Motor neuron (in vitro differentiated cells): ENCODE measurements at regions not wholly inside any gene's neighbourhood (a gene's known extent, or its start where the extent isn't known, plus 50 kb on each side); places are given as distances from the start of the nearest gene placed in this dataset.
"Not testable (repeated sequence)": the region's sequence is repeated elsewhere in the genome, so short reads cannot be mapped to it uniquely, and the experiment has no call there.

Experiments
- ATAC-seq, 8 experiments: fragments of 200-7000 bp; cut with Tn5 transposase; replicated peaks in 6 of 8; 2 replicates each; pipeline ENCODE4 v1.8.0; 2021; ENCODE audit warnings: mild to moderate bottlenecking in 8 of 8, moderate library complexity in 8 of 8
- H3K27ac ChIP-seq, 2 donors: fragments of 250-450 bp; sonication (Bioruptor Pico); 2 replicates each; pipeline ENCODE4 v1.9.0; 2021; ENCODE audit warnings: antibody characterized with exemption in 2 of 2, mild to moderate bottlenecking in 2 of 2, moderate library complexity in 1 of 2
- H3K4me1 ChIP-seq, 2 donors: fragments of 250-450 bp; sonication (Bioruptor Pico); replicated peaks in 1 of 2; 2 replicates each; pipeline ENCODE4 v1.6.1; 2021; ENCODE audit warnings: antibody characterized with exemption in 2 of 2, mild to moderate bottlenecking in 2 of 2, moderate library complexity in 1 of 2
- H3K4me3 ChIP-seq, 5 donors: fragments of 250-450 bp; sonication (Bioruptor Pico); 2 replicates each; pipeline ENCODE4 v1.9.0; 2021; ENCODE audit warnings: antibody characterized with exemption in 5 of 5, mild to moderate bottlenecking in 5 of 5, moderate library complexity in 4 of 5
- WGBS, 10 experiments: fragments of 450-650 bp; shearing (Covaris generic); methylation state at CpG; one replicate each; pipeline ENCODE4 v1.0.0; 2022; 5-methylcytosine and 5-hydroxymethylcytosine counted together
- in situ Hi-C, 9 experiments: fragments of 400-800 bp; cut with MboI; loops; one replicate each; pipeline ENCODE4 v1.15.0; 2021; ENCODE audit warnings: low sequenced_read_pairs in 9 of 9, low pct_unique_long_range_greater_than_20kb in 2 of 9; ENCODE audit not compliant: unreplicated experiment in 9 of 9

DNA sequence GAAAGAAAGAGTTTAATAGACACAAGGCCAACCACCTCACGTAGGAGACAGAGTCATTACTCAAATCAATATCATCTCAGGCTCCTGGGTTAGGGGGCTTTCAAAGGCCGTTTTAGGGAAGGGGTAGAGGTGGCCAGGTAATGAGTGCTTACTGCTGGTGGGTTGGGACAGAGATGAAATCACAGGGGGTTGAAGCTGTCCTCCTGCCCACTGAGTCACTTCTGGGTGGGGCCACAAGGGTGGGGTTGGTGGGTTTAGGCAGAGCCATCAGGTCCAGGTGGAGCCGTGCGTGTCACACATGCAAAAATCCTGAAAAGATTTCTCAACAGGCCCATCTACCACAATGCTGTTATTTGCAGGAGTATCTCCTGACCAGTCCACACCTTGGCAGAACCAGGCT is 167.0 kb upstream of the EXOC2 start:
- 20 to 100% (median 83%) methylated on average over 1 to 2 of the region's 4 CpGs; no CpG with 5 or more reads in 5 of the 10 experiments for WGBS, 10 experiments
- in situ Hi-C loops: no loop called here
- ATAC-seq: no peak

DNA sequence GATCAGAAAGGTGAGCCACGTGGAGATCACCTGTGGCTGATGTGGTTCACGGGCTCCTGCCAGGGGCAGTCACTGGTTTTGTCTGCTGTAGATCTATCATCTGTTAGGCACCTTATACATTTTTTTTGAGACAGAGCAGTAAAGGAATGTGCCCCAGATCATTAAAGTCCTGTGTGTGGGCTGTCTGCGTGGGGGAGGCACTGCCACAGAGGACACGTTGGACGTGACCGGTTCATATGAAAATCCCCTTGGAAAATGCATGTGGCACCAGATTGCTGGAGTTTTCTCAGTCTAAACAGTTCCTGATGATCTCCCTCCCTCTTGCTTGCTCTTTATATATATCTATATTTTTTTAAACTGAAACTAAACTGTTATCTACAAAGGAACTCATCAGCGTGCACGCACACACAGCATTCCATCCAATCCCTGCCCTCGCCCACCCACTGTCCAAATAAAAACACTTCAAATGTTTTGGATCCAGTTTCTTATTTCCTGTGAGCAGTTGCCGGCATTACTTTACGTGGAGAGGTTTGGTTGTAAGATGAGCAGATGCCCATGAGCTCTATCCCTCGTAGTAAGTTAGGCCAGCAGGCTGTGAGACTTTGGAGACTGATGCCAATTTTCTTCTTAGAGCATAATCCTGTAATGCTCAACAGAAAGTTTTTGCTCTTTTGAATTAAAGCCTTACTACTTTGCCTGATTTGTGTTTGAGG is 161.6 kb upstream of the EXOC2 start:
- no peak for ATAC-seq
- Histone ChIP-seq H3K4me3 (no peak overlapping the region), H3K4me1 (no peaks in the 10 kb centered on the region), H3K27ac (no peak overlapping the region)
- in situ Hi-C loops: no loop called here
- WGBS, 10 experiments: 3 to 90% (median 61%) methylated on average over 1 to 9 of the region's 12 CpGs; no CpG with 5 or more reads in 1 of the 10 experiments

More for the DNA sequence above, 167.0 kb upstream of the EXOC2 start:
- Histone ChIP-seq H3K4me3 (no peak overlapping the region), H3K27ac (no peak overlapping the region), H3K4me1 (no peaks in the 10 kb centered on the region)

DNA sequence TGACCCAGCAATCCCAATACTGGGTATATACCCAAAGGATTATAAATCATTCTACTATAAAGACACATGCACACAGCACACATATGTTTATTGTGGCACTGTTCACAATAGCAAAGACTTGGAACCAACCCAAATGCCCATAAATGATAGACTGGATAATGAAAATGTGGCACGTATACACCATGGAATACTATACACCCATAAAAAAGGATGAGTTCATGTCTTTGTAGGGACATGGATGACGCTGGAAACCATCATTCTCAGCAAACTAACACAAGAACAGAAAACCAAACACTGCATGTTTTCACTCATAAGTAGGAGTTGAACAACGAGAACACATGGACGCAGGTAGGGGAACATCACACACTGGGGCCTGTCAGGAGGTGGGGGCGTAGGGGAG is 159.3 kb upstream of the EXOC2 start:
- in situ Hi-C loops, H3K4me1 ChIP-seq, H3K27ac ChIP-seq, H3K4me3 ChIP-seq, ATAC-seq: not testable (repeated sequence)
- WGBS, 10 experiments: 42 to 100% (median 67%) methylated on average over 1 to 4 of the region's 5 CpGs; no CpG with 5 or more reads in 1 of the 10 experiments

DNA sequence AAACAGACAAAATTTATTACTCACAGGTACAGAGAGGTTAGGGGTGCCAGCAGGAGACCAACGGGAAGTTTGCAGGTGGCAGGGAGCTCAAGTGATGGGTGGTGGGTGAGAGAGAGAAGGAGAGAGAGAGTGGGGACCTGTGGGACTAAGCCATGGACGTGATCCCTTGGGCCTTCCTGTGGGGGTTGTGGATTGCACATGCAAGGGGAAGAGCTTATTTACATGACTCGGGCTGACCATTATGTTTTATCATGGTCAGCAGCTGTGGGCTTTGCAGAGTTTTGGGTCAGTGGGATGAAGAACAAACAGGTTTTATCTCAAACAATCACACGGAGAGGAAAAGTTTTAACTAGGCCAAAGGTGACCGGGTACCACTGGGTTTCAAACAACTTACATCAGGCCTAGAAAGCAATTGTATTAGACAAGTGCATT is 156.2 kb upstream of the EXOC2 start:
- Histone ChIP-seq H3K4me1 (no peaks in the 10 kb centered on the region), H3K27ac (no peak overlapping the region), H3K4me3 (no peak overlapping the region)
- WGBS, 10 experiments: 14 to 100% (median 46%) methylated on average over 1 to 5 of the region's 5 CpGs
- in situ Hi-C loops: no loop called here
- no peak for ATAC-seq

DNA sequence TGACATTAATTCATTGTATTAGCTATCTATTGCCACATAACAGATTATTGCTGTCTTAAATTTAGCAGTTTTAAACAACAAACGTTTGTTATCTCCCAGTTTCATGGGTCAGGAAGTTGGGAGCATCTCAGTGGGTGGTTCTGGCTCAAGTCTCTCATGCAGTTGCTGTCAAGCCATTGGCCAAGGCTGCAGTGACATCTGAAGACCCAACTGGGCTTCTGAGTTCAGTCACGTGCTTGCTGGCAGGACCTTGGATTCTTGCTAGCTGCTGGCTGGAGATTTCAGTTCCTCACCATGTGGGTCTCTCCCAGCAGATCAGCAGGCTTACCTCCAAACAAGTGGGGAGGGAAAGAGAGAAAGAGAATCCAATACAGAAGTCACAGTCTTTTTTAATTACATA is 152.6 kb upstream of the EXOC2 start:
- WGBS, 10 experiments: 0 to 80% (median 0%) methylated on average over 1 to 2 of the region's 2 CpGs; no CpG with 5 or more reads in 1 of the 10 experiments
- Histone ChIP-seq H3K4me3 (no peak overlapping the region), H3K27ac (no peak overlapping the region), H3K4me1 (no peaks in the 10 kb centered on the region)
- no peak for ATAC-seq
- in situ Hi-C loops: no loop called here

DNA sequence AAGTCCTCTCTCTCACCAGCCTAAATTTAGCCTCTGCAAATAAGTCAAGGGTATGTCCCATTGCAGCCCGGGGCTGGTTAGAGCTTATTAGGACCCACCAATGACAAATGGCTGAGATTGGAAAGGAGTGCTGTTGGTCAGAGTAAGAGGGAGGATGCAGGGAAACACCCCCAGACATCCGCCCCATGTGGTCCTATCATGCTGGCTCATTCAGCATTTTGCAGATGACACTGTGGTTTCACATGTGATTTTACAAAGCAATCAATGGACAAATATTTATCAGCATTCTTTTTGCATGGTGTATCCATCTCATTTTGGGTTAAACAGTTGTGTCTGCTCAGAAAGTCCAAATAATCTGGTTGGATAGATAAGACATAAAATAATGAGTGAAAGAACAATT is 152.2 kb upstream of the EXOC2 start:
- WGBS, 10 experiments: 20 to 100% (median 63%) methylated on average over 1 to 2 of the region's 2 CpGs; no CpG with 5 or more reads in 3 of the 10 experiments
- Histone ChIP-seq H3K27ac (no peak overlapping the region), H3K4me3 (no peak overlapping the region), H3K4me1 (no peaks in the 10 kb centered on the region)
- ATAC-seq: no peak
- in situ Hi-C loops: no loop called here

DNA sequence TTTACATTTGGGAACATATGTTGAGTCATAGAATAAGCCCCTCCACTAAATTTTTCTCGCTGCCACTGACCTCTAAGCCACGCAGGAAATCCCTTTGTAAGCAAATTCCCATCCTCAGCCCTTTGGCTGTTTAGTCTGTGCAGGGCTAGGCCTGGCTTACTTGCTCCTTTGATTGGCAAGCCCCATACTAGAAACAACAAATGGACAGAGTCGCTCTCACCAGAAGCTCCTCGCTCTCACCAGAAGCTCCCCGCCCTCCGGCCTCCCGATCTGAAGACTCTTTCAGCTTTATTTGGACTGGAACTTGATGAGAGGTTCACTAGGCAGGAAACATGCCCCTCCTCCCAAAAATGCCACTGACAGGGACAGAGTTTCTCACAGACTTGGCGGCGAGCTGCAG is 149.2 kb upstream of the EXOC2 start:
- Histone ChIP-seq H3K4me3 (no peak overlapping the region), H3K27ac (no peak overlapping the region), H3K4me1 (no peaks in the 10 kb centered on the region)
- in situ Hi-C loops: no loop called here
- no peak for ATAC-seq
- WGBS, 10 experiments: 20 to 67% (median 52%) methylated on average over 2 to 6 of the region's 9 CpGs; no CpG with 5 or more reads in 1 of the 10 experiments

DNA sequence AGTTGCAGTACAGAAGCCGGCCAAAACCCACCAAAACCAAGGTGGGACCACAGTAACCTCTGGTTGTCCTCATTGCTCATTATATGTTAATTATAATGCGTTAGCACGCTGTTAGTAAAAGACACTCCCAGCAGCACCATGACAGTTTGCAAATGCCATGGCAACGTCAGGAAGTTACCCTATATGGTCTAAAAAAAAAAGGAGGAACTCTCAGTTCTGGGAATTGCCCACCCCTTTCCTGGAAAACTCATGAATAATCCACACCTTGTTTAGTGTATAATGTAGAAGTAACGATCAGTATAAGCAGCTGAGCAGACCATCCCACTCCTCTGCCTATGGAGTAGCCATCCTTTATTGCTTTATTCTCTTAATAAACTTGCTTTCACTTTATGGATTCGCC is 148.6 kb upstream of the EXOC2 start:
- 27 to 80% (median 59%) methylated on average over 3 to 6 of the region's 6 CpGs; no CpG with 5 or more reads in 1 of the 10 experiments for WGBS, 10 experiments
- in situ Hi-C loops: no loop called here
- Histone ChIP-seq H3K4me3 (no peak overlapping the region), H3K27ac (no peak overlapping the region), H3K4me1 (no peaks in the 10 kb centered on the region)
- peak in 2 of 8 experiments; percentile 11 to 20 for ATAC-seq

DNA sequence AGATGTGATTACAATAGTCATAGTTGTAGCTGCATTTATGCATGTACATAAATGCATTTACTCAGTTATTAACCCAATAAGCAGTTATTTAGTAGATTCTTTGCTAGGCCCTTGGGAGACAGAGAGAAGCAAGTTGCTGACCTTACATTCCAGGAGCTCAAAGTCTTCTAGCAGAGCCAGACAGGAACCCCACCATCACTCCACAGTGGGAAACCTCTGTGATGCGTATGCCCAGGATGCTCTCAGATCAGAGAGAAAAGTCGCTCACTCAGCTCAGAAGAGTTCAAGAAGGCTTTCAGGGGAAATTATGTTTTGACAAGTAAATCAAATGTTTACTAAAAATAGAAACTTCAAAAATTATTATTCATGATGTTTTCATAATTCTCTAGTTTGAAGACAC is 146.3 kb upstream of the EXOC2 start:
- no peaks in the 10 kb centered on the region for H3K4me1 ChIP-seq
- WGBS, 10 experiments: 20 to 63% (median 50%) methylated on average over 1 to 2 of the region's 2 CpGs; no CpG with 5 or more reads in 5 of the 10 experiments
- H3K27ac ChIP-seq: no peak overlapping the region
- ATAC-seq: no peak
- no peak overlapping the region for H3K4me3 ChIP-seq
- in situ Hi-C loops: no loop called here

DNA sequence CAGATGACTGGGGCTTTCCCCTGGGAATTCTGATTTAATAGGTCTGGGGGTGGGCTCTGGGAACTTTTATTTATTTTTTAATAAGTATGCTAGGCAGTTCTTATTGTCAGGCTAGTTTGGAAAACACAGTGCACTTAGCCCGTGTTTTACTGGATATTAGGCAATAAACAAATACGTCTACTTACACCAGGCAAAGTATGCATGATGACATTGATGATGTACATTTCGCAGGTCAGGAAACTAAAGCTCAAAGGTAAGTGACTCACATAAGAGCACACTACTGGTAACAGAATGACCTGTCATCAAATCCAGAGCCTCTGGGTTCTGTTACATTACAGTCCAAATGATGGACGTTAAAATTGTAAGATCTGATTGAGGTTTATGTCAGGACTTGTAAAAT is 144.4 kb upstream of the EXOC2 start:
- 13 to 100% (median 70%) methylated on average over 1 to 4 of the region's 4 CpGs for WGBS, 10 experiments
- no peak for ATAC-seq
- H3K4me1 ChIP-seq: no peaks in the 10 kb centered on the region
- in situ Hi-C loops: no loop called here
- no peak overlapping the region for H3K4me3 ChIP-seq
- H3K27ac ChIP-seq: no peak overlapping the region

DNA sequence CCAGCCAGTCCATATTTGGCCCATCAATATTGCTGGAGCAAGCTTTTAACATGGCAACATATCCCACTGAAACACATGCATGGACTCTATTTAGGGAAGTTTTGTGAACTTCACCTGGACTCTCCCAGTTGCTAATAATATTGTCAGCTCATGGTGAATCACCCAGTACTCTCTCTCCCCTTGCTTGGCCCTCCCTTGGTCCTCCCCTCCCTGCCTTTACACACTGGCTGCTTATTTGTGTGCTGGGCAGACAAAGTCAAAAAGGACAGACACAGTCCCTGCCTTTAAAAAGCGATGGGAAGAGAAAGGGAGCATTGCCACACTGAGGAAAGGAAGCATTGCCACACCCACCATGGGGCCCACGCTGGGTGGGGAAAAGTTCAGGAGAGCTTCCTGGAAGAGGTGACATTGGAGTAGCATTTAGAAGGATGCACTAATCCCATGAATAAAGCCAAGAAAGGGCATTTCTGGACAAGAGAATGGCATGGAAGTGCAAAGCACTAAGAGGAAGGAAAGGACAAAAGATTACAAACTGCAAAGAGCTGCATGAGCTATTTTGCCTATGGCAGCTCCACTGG is 143.4 kb upstream of the EXOC2 start:
- no peak for ATAC-seq
- H3K4me3 ChIP-seq: no peak overlapping the region
- no peaks in the 10 kb centered on the region for H3K4me1 ChIP-seq
- WGBS, 10 experiments: 43 to 100% (median 48%) methylated on average over 1 to 2 of the region's 2 CpGs; no CpG with 5 or more reads in 5 of the 10 experiments
- in situ Hi-C loops: no loop called here
- no peak overlapping the region for H3K27ac ChIP-seq

DNA sequence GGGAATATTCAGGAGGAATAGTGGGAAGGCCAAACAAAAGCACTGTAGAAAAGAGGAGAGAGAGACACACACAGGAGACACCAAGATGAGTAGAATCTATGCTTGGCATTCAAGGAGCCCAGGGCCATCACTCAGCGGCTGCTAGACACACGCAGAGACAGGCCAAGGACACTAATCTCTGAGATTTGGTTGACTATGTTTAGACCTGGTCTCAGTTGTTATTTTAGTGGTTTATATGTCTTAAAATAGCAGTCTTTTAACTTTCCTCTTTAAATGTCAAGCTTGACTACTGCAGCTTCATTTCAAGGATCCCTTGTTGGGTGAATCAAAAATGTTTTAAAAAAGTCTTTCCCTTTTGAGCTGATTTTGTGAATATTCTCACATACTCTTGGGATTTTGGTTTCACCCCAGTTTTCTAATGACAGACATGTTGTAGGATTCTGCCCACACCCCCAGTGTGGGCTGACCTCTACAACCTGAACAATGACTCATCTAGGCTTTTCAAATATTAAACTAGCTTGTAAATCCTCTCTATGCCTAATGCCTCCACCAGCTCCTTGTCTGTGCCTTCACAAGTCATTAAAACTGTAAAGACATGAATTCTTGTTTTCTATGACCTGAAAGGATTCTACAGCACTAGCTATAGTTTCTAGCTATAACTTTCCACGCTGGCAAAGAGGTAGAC is 142.7 kb upstream of the EXOC2 start:
- Histone ChIP-seq H3K27ac (no peak overlapping the region), H3K4me3 (no peak overlapping the region), H3K4me1 (no peaks in the 10 kb centered on the region)
- peak in 1 of 8 experiments; percentile 49 for ATAC-seq
- 11 to 100% (median 67%) methylated on average over 1 to 3 of the region's 3 CpGs; no CpG with 5 or more reads in 1 of the 10 experiments for WGBS, 10 experiments
- in situ Hi-C loops: no loop called here

DNA sequence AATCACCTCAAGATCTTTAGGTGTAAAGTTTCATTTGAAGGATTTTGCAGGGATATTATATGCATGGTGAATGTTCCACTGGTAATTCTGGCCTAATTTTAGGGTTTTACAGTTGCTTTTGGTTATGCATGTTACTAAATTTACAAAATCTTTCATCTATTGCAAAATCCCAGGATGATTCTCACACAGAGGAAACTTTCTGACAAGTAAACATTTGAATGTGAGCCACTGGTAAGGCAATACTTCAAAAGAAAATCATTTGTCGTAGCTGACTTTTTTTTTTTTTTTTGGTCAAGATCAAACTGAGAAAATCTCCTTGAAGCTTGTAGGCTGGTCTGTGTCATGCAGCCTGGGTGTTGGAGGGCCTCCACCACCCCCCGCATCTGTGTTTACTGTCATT is 141.9 kb upstream of the EXOC2 start:
- Histone ChIP-seq H3K4me3 (no peak overlapping the region), H3K4me1 (no peaks in the 10 kb centered on the region), H3K27ac (no peak overlapping the region)
- peak in 1 of 8 experiments; percentile 74 for ATAC-seq
- in situ Hi-C loops: no loop called here
- 30 to 88% (median 58%) methylated on average over 1 to 2 of the region's 2 CpGs; no CpG with 5 or more reads in 1 of the 10 experiments for WGBS, 10 experiments
